Testis (tissue), 2 donors: ENCODE measurements at regions not wholly inside any gene's neighbourhood (a gene's known extent, or its start where the extent isn't known, plus 50 kb on each side); places are given as distances from the start of the nearest gene placed in this dataset.

Experiments used
- CTCF ChIP-seq, 3 experiments: fragments of 450-650 bp in 2 of 3; fragments of 200-600 bp in 1 of 3; sonication (generic) in 1 of 3; IDR thresholded peaks; one replicate each; pipeline ENCODE4 v1.5.1; 2016 to 2019; ENCODE audit warnings: antibody characterized with exemption in 3 of 3, mild to moderate bottlenecking in 2 of 3, moderate library complexity in 1 of 3
- POLR2A ChIP-seq: fragments of 450-650 bp; IDR thresholded peaks from one replicate; pipeline ENCODE4 v1.6.1; 2017; ENCODE audit warnings: antibody characterized with exemption, mild to moderate bottlenecking, moderate library complexity

- TF ChIP-seq CTCF (IDR thresholded peaks at IDR 0.05) (no peak), POLR2A (no peak)
Observed at GRCh38 chr20:57814529-57814928, 104.7 kb upstream of the PMEPA1 start.
